Tibial nerve (tissue), 4 donors: ENCODE measurements at regions not wholly inside any gene's neighbourhood (a gene's known extent, or its start where the extent isn't known, plus 50 kb on each side); places are given as distances from the start of the nearest gene placed in this dataset.

Experiments used
- DNase-seq, 2 donors: peaks; one replicate each; pipeline ENCODE4 v3.0.0-alpha.2; 2019; ENCODE audit warnings: low spot score in 2 of 2
- H3K27ac ChIP-seq, 4 donors: fragments of 200-600 bp; sonication (generic) in 3 of 4; one replicate each; pipeline ENCODE4 v1.5.1; 2017 to 2019; ENCODE audit warnings: mild to moderate bottlenecking in 1 of 4
- H3K27me3 ChIP-seq, 2 donors: fragments of 200-600 bp; sonication (generic) in 1 of 2; one replicate each; pipeline versions ENCODE4 v1.5.1 to v1.6.0; 2017 to 2019
- H3K36me3 ChIP-seq, 3 donors: fragments of 200-600 bp; sonication (generic); one replicate each; pipeline ENCODE4 v1.5.1; 2018 to 2019
- H3K4me1 ChIP-seq, 4 donors: fragments of 200-600 bp; sonication (generic) in 3 of 4; one replicate each; pipeline ENCODE4 v1.5.1; 2017 to 2019
- H3K4me3 ChIP-seq, 4 donors: fragments of 200-600 bp; sonication (generic) in 3 of 4; one replicate each; pipeline ENCODE4 v1.5.1; 2017 to 2019; ENCODE audit warnings: mild to moderate bottlenecking in 1 of 4, moderate library complexity in 1 of 4
- H3K9me3 ChIP-seq, 4 donors: fragments of 200-600 bp; sonication (generic) in 3 of 4; one replicate each; pipeline ENCODE4 v1.5.1; 2017 to 2019
- CTCF ChIP-seq, 5 experiments: fragments of 200-600 bp in 3 of 5; fragments of 450-650 bp in 2 of 5; sonication (generic) in 3 of 5; IDR thresholded peaks; one replicate each; pipeline ENCODE4 v1.5.1; 2016 to 2019; ENCODE audit warnings: antibody characterized with exemption in 5 of 5, mild to moderate bottlenecking in 3 of 5, moderate library complexity in 2 of 5
- EP300 ChIP-seq, 2 donors: sonication (generic); formaldehyde crosslinking; IDR thresholded peaks; one replicate each; pipeline ENCODE4 v1.6.1; 2017; ENCODE audit warnings: antibody characterized with exemption in 2 of 2, mild to moderate bottlenecking in 1 of 2
- POLR2A ChIP-seq, 2 donors: fragments of 450-650 bp; IDR thresholded peaks; one replicate each; pipeline ENCODE4 v1.6.1; 2017; ENCODE audit warnings: antibody characterized with exemption in 2 of 2, mild to moderate bottlenecking in 2 of 2, moderate library complexity in 2 of 2
- WGBS, 2 donors: methylation state at CpG; one replicate each; pipeline ENCODE4 v1.1.5; 2018; 5-methylcytosine and 5-hydroxymethylcytosine counted together

- H3K27me3 ChIP-seq: no peaks in the 10 kb centered on the region
- H3K9me3 ChIP-seq: no peaks in the 10 kb centered on the region
- TF ChIP-seq POLR2A (IDR thresholded peaks at IDR 0.05) (no peak), EP300 (IDR thresholded peaks at IDR 0.05) (no peak), CTCF (IDR thresholded peaks at IDR 0.05) (no peak)
- no peaks in the 10 kb centered on the region for H3K36me3 ChIP-seq
- no peak overlapping the region for H3K4me3 ChIP-seq
- no peak for DNase-seq
- WGBS, 2 donors: 55 to 60% methylated on average over 7 of the region's 7 CpGs
- H3K27ac ChIP-seq: no peak overlapping the region
- no peaks in the 10 kb centered on the region for H3K4me1 ChIP-seq
Measured at GRCh38 chr5:1704676-1705075, 95.0 kb downstream of the MRPL36 start.

- no peaks in the 10 kb centered on the region for H3K9me3 ChIP-seq
- H3K27me3 ChIP-seq: no peaks in the 10 kb centered on the region
- H3K4me1 ChIP-seq: no peaks in the 10 kb centered on the region
- DNase-seq: no peak
- TF ChIP-seq CTCF (IDR thresholded peaks at IDR 0.05) (no peak), POLR2A (IDR thresholded peaks at IDR 0.05) (no peak), EP300 (IDR thresholded peaks at IDR 0.05) (no peak)
- WGBS, 2 donors: 84 to 92% methylated on average over 13 of the region's 13 CpGs
- H3K27ac ChIP-seq: no peak overlapping the region
- H3K4me3 ChIP-seq: no peak overlapping the region
- H3K36me3 ChIP-seq: no peaks in the 10 kb centered on the region
Measured at GRCh38 chr5:1704266-1704665, 95.4 kb downstream of the MRPL36 start.

GRCh38 chr5:1703352-1704050 is 96.1 kb downstream of the MRPL36 start:
- no peak overlapping the region for H3K27ac ChIP-seq
- TF ChIP-seq POLR2A (IDR thresholded peaks at IDR 0.05): no peak
- no peak for TF ChIP-seq CTCF (IDR thresholded peaks at IDR 0.05)
- no peak for TF ChIP-seq EP300 (IDR thresholded peaks at IDR 0.05)
- no peaks in the 10 kb centered on the region for H3K4me1 ChIP-seq
- H3K36me3 ChIP-seq: no peaks in the 10 kb centered on the region
- 76 to 91% methylated on average over 17 of the region's 21 CpGs for WGBS, 2 donors
- no peaks in the 10 kb centered on the region for H3K27me3 ChIP-seq
- DNase-seq: no peak
- no peak overlapping the region for H3K4me3 ChIP-seq
- no peaks in the 10 kb centered on the region for H3K9me3 ChIP-seq

- Histone ChIP-seq H3K36me3 (no peaks in the 10 kb centered on the region), H3K4me3 (no peak overlapping the region), H3K27ac (no peak overlapping the region), H3K9me3 (no peaks in the 10 kb centered on the region), H3K27me3 (no peaks in the 10 kb centered on the region), H3K4me1 (no peaks in the 10 kb centered on the region)
- 75 to 77% methylated on average over 21 of the region's 21 CpGs for WGBS, 2 donors
- no peak for TF ChIP-seq CTCF (IDR thresholded peaks at IDR 0.05)
- TF ChIP-seq EP300 (IDR thresholded peaks at IDR 0.05): no peak
- TF ChIP-seq POLR2A (IDR thresholded peaks at IDR 0.05): no peak
- DNase-seq: no peak
Measured at GRCh38 chr5:1702318-1702717, 97.3 kb downstream of the MRPL36 start.

GRCh38 chr5:1701884-1702283 is 97.8 kb downstream of the MRPL36 start:
- Histone ChIP-seq H3K4me1 (no peaks in the 10 kb centered on the region), H3K9me3 (no peaks in the 10 kb centered on the region), H3K27me3 (no peaks in the 10 kb centered on the region), H3K27ac (no peak overlapping the region), H3K4me3 (no peak overlapping the region), H3K36me3 (no peaks in the 10 kb centered on the region)
- WGBS, 2 donors: 88 to 92% methylated on average over 21 of the region's 22 CpGs
- no peak for DNase-seq
- TF ChIP-seq CTCF (IDR thresholded peaks at IDR 0.05): no peak
- TF ChIP-seq POLR2A (IDR thresholded peaks at IDR 0.05): no peak
- no peak for TF ChIP-seq EP300 (IDR thresholded peaks at IDR 0.05)
